ENCODE measurements at regions not wholly inside any gene's neighbourhood (a gene's known extent, or its start where the extent isn't known, plus 50 kb on each side); places are given as distances from the start of the nearest gene placed in this dataset.

- TF ChIP-seq POLR2A (IDR thresholded peaks at IDR 0.05): no peak
- TF ChIP-seq, protein P1, sequence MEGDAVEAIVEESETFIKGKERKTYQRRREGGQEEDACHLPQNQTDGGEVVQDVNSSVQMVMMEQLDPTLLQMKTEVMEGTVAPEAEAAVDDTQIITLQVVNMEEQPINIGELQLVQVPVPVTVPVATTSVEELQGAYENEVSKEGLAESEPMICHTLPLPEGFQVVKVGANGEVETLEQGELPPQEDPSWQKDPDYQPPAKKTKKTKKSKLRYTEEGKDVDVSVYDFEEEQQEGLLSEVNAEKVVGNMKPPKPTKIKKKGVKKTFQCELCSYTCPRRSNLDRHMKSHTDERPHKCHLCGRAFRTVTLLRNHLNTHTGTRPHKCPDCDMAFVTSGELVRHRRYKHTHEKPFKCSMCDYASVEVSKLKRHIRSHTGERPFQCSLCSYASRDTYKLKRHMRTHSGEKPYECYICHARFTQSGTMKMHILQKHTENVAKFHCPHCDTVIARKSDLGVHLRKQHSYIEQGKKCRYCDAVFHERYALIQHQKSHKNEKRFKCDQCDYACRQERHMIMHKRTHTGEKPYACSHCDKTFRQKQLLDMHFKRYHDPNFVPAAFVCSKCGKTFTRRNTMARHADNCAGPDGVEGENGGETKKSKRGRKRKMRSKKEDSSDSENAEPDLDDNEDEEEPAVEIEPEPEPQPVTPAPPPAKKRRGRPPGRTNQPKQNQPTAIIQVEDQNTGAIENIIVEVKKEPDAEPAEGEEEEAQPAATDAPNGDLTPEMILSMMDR (IDR thresholded peaks at IDR 0.05): no peak
These were observed 908.2 kb downstream of the EFNB2 start for GRCh38 chr13:105627270-105627669.

DNA sequence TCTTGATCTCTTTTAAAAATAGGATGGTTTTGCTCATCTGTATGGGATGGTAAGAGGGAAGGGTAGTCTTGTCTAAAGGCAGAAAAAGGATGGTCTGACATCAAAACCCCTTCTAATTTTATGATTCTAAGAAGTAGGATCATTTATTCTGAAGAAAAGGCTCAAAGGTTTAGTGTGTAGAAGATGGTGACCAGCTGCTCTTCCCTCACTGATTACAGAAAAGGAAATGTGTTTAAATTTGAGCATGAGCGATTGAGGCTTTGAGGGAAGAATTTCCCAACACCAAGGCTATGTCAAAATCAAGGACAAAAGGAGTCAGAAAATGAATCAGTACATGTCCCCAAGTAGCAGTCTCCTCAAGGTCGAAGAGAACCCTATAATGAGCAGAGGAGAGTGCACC, 909.8 kb downstream of the EFNB2 start:
- no peak overlapping the region for H3K4me3 ChIP-seq (ENCODE audit: low read depth, poor library complexity, severe bottlenecking)
- 67 to 71% methylated on average over 2 of the region's 2 CpGs for WGBS, 2 donors
- TF ChIP-seq, protein P1 (IDR thresholded peaks at IDR 0.05): no peak
- no peak for TF ChIP-seq POLR2A (IDR thresholded peaks at IDR 0.05)
- DNase-seq (ENCODE audit: low spot score in 2 of 2): no peak
- intact Hi-C loops (cut with DNase I; ENCODE audit: low total_unique reads): no loop called here

More at GRCh38 chr13:105627270-105627669, 908.2 kb downstream of the EFNB2 start:
- intact Hi-C loops (cut with DNase I; ENCODE audit: low total_unique reads): no loop called here
- no peak overlapping the region for H3K4me3 ChIP-seq (ENCODE audit: low read depth, poor library complexity, severe bottlenecking)
- DNase-seq (ENCODE audit: low spot score in 2 of 2): no peak
- 66 to 74% methylated on average over 7 of the region's 7 CpGs for WGBS, 2 donors

DNA sequence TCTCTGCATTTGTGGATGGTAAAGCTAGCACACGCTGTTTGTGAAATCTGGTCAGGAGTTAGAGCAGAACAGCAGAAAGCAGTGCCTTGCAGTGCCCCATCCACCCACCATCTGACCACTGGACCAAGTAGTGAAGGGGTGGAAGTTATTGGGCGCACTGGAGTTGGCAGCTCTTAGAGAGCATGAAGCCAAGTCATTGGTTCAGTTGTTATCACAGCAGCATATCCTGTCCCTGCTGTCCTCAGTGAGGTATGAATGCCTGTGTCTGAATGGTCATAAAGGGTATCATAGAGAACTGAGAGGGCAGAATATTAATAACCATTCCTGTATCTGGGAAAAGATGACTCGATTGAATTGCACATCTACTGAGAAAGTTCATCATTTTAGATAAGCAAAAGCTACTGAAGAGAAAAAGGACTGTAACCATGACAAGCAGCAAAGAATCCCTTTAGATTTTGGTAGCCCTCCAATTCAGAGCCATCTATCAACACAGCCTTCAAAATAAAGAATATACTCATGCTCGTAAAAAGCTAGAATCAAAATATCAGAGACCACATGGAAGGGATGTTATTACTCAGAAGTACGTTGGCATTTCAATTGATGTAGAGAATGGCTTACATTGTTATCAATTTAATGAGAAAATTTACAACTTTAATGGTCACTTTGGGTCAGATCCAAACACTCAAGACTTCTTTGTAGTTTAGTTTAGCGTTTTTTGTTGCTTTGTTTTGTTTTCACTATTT, 919.0 kb downstream of the EFNB2 start:
- no peak for DNase-seq (ENCODE audit: low spot score in 2 of 2)
- intact Hi-C loops (cut with DNase I; ENCODE audit: low total_unique reads): no loop called here
- no peak for TF ChIP-seq POLR2A (IDR thresholded peaks at IDR 0.05)
- TF ChIP-seq, protein P1 (IDR thresholded peaks at IDR 0.05): no peak
- WGBS, 2 donors: 77 to 79% methylated on average over 6 of the region's 6 CpGs
- H3K4me3 ChIP-seq (ENCODE audit: low read depth, poor library complexity, severe bottlenecking): no peak overlapping the region

GRCh38 chr13:105612541-105612940, 922.9 kb downstream of the EFNB2 start:
- 88 to 91% methylated on average over 5 of the region's 5 CpGs for WGBS, 2 donors
- no peak overlapping the region for H3K4me3 ChIP-seq (ENCODE audit: low read depth, poor library complexity, severe bottlenecking)
- intact Hi-C loops (cut with DNase I; ENCODE audit: low total_unique reads): no loop called here
- no peak for TF ChIP-seq POLR2A (IDR thresholded peaks at IDR 0.05)
- TF ChIP-seq, protein P1 (IDR thresholded peaks at IDR 0.05): no peak
- no peak for DNase-seq (ENCODE audit: low spot score in 2 of 2)

- H3K4me3 ChIP-seq (ENCODE audit: low read depth, poor library complexity, severe bottlenecking): no peak overlapping the region
- no peak for DNase-seq (ENCODE audit: low spot score in 2 of 2)
- WGBS, 2 donors: 28% methylated on average over 5 of the region's 5 CpGs
- TF ChIP-seq, protein P1 (IDR thresholded peaks at IDR 0.05): no peak
- TF ChIP-seq POLR2A (IDR thresholded peaks at IDR 0.05): no peak
- intact Hi-C loops (cut with DNase I; ENCODE audit: low total_unique reads): no loop called here
These were observed 924.0 kb downstream of the EFNB2 start for GRCh38 chr13:105611424-105611823.

DNA sequence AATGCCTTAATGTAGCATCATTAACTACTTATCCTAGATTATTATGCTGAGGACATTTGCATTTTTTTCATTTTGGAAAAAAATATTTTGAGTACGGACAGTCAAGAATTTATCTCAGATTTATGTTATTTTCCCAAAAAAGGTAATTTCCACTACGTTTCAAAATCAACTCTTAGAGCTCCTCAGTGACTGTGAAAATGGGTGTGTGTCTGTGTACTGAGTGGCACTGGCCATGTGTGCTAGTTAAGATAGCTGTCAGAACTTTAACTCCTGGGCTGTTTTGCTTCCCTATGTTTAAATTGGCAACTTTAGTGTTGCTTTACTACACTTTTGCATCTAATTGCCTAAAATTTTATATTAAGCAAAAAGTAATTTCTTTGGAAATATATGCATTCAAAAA, 927.4 kb downstream of the EFNB2 start:
- no peak for DNase-seq (ENCODE audit: low spot score in 2 of 2)
- 77 to 89% methylated on average over 2 of the region's 2 CpGs for WGBS, 2 donors
- TF ChIP-seq, protein P1 (IDR thresholded peaks at IDR 0.05): no peak
- TF ChIP-seq POLR2A (IDR thresholded peaks at IDR 0.05): no peak
- intact Hi-C loops (cut with DNase I; ENCODE audit: low total_unique reads): no loop called here
- H3K4me3 ChIP-seq (ENCODE audit: low read depth, poor library complexity, severe bottlenecking): no peak overlapping the region

Data from lower leg skin (tissue), 4 donors.